ENCODE measurements at regions not wholly inside any gene's neighbourhood (a gene's known extent, or its start where the extent isn't known, plus 50 kb on each side); places are given as distances from the start of the nearest gene placed in this dataset.

GRCh38 chr10:2701802-2702201 is 365.5 kb upstream of the PFKP start:
- TF ChIP-seq CTCF (IDR thresholded peaks at IDR 0.05) (no peak), POLR2A (IDR thresholded peaks at IDR 0.05) (no peak)
- H3K27ac ChIP-seq: no peak overlapping the region
- no peaks in the 10 kb centered on the region for H3K36me3 ChIP-seq (ENCODE audit: low read depth, missing control alignments)
- H3K4me3 ChIP-seq: peak overlapping the region; percentile 5 to 23
- DNase-seq: peak; percentile 39
- intact Hi-C loops (cut with DNase I; ENCODE audit: low total_unique reads): no loop called here
- no peaks in the 10 kb centered on the region for H3K27me3 ChIP-seq
- 44 to 70% methylated on average over 10 to 11 of the region's 11 CpGs for WGBS, 2 donors
- no peaks in the 10 kb centered on the region for H3K4me1 ChIP-seq
- no peaks in the 10 kb centered on the region for H3K9me3 ChIP-seq

- Histone ChIP-seq H3K4me3 (no peak overlapping the region), H3K4me1 (no peaks in the 10 kb centered on the region), H3K27me3 (no peaks in the 10 kb centered on the region), H3K9me3 (no peaks in the 10 kb centered on the region), H3K27ac (no peak overlapping the region), H3K36me3 (ENCODE audit: low read depth, missing control alignments) (no peaks in the 10 kb centered on the region)
- DNase-seq: no peak
- intact Hi-C loops (cut with DNase I; ENCODE audit: low total_unique reads): no loop called here
- TF ChIP-seq CTCF (IDR thresholded peaks at IDR 0.05): no peak
- no peak for TF ChIP-seq POLR2A (IDR thresholded peaks at IDR 0.05)
- WGBS, 2 donors: 78 to 86% methylated on average over 6 of the region's 6 CpGs
Observed at GRCh38 chr10:2700626-2701305, 366.6 kb upstream of the PFKP start.

GRCh38 chr10:2688958-2689357 is 378.4 kb upstream of the PFKP start:
- DNase-seq: no peak
- intact Hi-C loops (cut with DNase I; ENCODE audit: low total_unique reads): no loop called here
- no peaks in the 10 kb centered on the region for H3K36me3 ChIP-seq (ENCODE audit: low read depth, missing control alignments)
- H3K4me3 ChIP-seq: no peak overlapping the region
- H3K4me1 ChIP-seq: no peaks in the 10 kb centered on the region
- H3K27me3 ChIP-seq: no peaks in the 10 kb centered on the region
- H3K27ac ChIP-seq: no peak overlapping the region
- WGBS, 2 donors: 50 to 59% methylated on average over 1 of the region's 1 CpG
- TF ChIP-seq POLR2A (IDR thresholded peaks at IDR 0.05): no peak
- TF ChIP-seq CTCF (IDR thresholded peaks at IDR 0.05): no peak
- H3K9me3 ChIP-seq: no peaks in the 10 kb centered on the region

DNA sequence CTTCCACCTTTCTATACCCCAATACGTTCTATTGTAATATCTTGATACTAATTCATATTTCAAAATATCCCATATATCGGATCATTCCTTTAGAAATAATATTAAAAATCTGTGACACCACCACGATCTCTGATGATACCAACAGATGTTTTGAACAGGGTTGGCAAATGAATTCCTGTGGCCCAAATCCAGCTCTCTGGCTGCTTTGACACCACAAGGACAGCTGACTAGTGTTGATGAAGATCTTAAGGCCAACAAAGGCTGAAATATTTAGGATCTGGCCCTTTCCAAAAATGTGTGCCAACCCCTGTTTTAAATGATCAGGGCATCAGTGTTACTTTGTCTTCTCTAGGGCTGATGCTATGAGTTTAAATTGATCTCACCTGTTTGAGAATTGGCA is 380.7 kb upstream of the PFKP start:
- no peak for DNase-seq
- H3K4me1 ChIP-seq: no peaks in the 10 kb centered on the region
- H3K36me3 ChIP-seq (ENCODE audit: low read depth, missing control alignments): no peaks in the 10 kb centered on the region
- intact Hi-C loops (cut with DNase I; ENCODE audit: low total_unique reads): no loop called here
- no peak overlapping the region for H3K4me3 ChIP-seq
- no peaks in the 10 kb centered on the region for H3K27me3 ChIP-seq
- no peaks in the 10 kb centered on the region for H3K9me3 ChIP-seq
- H3K27ac ChIP-seq: no peak overlapping the region
- WGBS, 2 donors: 83 to 85% methylated on average over 3 of the region's 3 CpGs
- TF ChIP-seq CTCF (IDR thresholded peaks at IDR 0.05): no peak
- no peak for TF ChIP-seq POLR2A (IDR thresholded peaks at IDR 0.05)

DNA sequence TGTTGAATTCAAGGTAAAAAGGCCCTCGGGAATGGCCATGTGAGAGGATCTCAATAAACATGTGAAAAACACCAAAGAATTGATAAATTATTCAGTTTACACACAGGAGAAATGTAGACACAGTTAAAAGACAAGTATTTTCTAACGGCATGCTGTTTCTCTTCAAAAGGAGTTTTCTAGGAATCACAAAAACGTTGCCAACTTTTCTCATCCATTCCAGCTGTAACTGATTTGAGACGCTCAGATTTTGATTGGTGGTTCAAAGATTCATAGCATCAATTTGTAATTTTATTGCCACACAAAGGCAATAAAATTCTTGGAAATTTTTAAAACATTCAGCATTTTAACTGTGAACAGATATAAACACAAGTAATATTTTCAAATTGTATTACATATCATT is 384.9 kb upstream of the PFKP start:
- intact Hi-C loops (cut with DNase I; ENCODE audit: low total_unique reads): no loop called here
- Histone ChIP-seq H3K4me3 (no peak overlapping the region), H3K4me1 (no peaks in the 10 kb centered on the region), H3K27me3 (no peaks in the 10 kb centered on the region), H3K9me3 (no peaks in the 10 kb centered on the region), H3K36me3 (ENCODE audit: low read depth, missing control alignments) (no peaks in the 10 kb centered on the region), H3K27ac (no peak overlapping the region)
- 61 to 65% methylated on average over 4 of the region's 4 CpGs for WGBS, 2 donors
- no peak for TF ChIP-seq POLR2A (IDR thresholded peaks at IDR 0.05)
- no peak for TF ChIP-seq CTCF (IDR thresholded peaks at IDR 0.05)
- no peak for DNase-seq
